ENCODE measurements at regions not wholly inside any gene's neighbourhood (a gene's known extent, or its start where the extent isn't known, plus 50 kb on each side); places are given as distances from the start of the nearest gene placed in this dataset.

GRCh38 chr22:49095366-49095765, 732.3 kb downstream of the BRD1 start:
- no peak for TF ChIP-seq CTCF (IDR thresholded peaks at IDR 0.05; ENCODE audit: low read length)
- TF ChIP-seq EZH2 (optimal IDR thresholded peaks at IDR 0.05; ENCODE audit: low read depth, low read length): no peak

Data from MM.1S (cell line).